Upper lobe of left lung (tissue), 4 donors: ENCODE measurements at regions not wholly inside any gene's neighbourhood (a gene's known extent, or its start where the extent isn't known, plus 50 kb on each side); places are given as distances from the start of the nearest gene placed in this dataset.

Experiments used
- EP300 ChIP-seq, 4 donors: sonication (generic); formaldehyde crosslinking; IDR thresholded peaks; one replicate each; pipeline ENCODE4 v1.5.1; 2017; ENCODE audit warnings: antibody characterized with exemption in 4 of 4, control low read depth in 2 of 4
- TF ChIP-seq, protein P1 (sequence below), 6 experiments: fragments of 450-650 bp in 4 of 6; fragments of 200-600 bp in 2 of 6; sonication (generic) in 2 of 6; IDR thresholded peaks; one replicate each; pipeline ENCODE4 v1.5.1; 2016 to 2019; ENCODE audit warnings: antibody characterized with exemption in 6 of 6

DNA sequence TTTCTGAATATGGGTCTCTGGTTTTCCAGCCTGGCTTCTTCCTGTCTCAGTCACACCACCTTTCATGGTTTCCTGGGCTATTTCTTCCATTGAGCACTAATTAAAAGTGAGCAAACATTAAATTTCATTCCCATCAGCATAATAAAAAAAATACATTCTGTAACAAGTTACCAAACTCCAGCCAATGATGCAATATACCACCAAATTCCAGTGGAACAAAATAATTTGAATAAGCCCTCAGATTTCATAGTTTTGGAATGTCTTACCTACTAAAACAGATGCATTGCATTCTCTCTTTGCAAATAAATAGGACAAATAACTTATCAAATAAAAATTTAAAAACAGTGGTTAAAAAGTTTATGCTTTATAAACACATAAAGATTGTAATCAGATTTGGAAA, 97.8 kb upstream of the PRDM1 start:
- TF ChIP-seq, protein P1, sequence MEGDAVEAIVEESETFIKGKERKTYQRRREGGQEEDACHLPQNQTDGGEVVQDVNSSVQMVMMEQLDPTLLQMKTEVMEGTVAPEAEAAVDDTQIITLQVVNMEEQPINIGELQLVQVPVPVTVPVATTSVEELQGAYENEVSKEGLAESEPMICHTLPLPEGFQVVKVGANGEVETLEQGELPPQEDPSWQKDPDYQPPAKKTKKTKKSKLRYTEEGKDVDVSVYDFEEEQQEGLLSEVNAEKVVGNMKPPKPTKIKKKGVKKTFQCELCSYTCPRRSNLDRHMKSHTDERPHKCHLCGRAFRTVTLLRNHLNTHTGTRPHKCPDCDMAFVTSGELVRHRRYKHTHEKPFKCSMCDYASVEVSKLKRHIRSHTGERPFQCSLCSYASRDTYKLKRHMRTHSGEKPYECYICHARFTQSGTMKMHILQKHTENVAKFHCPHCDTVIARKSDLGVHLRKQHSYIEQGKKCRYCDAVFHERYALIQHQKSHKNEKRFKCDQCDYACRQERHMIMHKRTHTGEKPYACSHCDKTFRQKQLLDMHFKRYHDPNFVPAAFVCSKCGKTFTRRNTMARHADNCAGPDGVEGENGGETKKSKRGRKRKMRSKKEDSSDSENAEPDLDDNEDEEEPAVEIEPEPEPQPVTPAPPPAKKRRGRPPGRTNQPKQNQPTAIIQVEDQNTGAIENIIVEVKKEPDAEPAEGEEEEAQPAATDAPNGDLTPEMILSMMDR (IDR thresholded peaks at IDR 0.05) = no peak
- no peak for TF ChIP-seq EP300 (IDR thresholded peaks at IDR 0.05)
